Epidermal melanocyte (primary cell): ENCODE measurements at regions not wholly inside any gene's neighbourhood (a gene's known extent, or its start where the extent isn't known, plus 50 kb on each side); places are given as distances from the start of the nearest gene placed in this dataset.
"Not testable (repeated sequence)": the region's sequence is repeated elsewhere in the genome, so short reads cannot be mapped to it uniquely, and the experiment has no call there.

Experiments
- DNase-seq: peaks from one replicate; pipeline ENCODE4 v3.0.0; 2011; ENCODE audit warnings: low spot score; ENCODE audit not compliant: insufficient read length

DNA sequence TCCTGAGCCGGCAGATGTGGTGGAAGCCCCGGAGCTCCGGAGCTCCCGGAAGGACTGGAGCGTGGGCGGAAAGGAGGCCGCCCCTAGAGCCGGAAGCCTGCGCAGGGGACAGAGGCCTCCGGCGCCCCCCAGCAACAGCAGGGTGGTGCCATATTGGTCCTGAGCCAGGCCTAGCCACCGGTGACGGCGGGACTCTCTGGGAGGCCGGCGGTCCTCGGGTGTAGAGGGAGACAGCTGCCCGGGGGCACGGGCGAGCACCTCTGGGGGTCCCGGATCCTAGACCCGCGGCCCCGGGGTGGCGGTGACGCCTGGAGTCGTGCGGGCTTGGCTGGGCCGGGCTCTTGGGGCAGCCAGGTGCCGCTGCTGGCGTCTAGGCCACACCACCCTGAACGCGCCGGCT, 1472.2 kb downstream of the FOXD4L5 start:
- DNase-seq = not testable (repeated sequence)

DNA sequence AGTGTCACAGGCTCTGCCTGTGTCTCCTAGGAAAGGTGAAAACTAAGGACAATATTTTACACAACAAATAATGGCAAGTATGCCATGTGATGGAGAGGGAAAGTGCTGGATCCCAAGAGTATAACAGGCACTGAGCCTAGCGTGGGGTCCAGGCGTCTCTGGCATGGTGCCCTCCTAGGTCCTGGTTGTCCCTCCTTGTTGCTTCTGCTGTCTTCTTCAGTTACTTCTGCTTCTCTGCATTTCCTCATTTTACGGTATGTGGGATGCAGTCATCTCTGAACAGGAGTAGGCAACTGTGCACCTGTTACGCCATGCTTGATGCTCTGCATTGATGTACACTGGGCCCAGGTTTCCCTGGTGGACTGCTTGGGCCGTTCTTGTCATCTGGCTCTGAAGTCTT, 1480.8 kb downstream of the FOXD4L5 start:
- not testable (repeated sequence) for DNase-seq

DNA sequence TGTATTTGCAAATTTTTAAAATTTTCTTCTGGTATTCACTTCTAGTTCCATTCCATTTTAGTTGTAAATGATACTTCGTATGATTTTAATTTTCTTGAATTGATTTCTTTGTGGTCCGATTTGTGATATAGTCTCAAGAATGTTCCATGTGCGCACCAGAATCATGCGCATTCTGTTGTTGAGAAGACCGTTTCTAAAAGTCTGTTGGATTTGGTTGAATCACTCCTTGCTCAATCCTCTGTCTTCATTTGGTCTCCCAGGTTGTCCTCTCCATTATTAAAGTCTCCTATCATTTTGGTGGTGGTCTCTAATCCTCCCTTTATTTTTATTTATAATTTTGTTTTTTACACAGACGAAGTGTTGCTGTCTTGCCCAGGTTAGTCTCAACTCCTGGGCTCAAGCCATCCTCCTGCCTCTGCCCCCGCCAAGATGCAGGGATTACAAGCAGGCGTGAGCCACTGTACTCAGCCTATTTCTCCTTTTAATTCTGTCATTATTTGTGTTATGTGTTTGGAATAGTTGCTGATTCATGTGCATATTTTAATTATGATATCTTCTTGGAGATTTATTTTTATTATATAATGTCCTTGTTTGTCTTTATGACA, 1490.8 kb downstream of the FOXD4L5 start:
- not testable (repeated sequence) for DNase-seq

DNA sequence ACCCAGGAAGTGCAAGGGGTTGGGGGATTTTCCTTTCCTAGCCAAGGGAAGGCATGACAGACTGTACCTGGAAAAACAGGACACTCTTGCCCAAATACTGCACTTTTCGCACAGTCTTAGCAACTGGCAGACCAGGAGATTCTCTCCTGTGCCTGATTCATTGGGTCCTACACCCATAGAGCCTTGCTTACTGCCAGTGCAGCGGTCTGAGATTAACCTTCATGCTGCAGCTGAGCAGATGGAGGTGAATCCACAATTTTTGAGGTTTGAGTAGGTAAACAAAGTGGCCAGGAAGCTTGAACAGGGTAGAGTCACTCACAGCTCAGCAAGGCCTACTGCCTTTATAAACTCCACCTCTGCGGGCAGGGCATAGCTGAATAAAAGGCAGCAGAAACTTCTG, 1497.6 kb downstream of the FOXD4L5 start:
- DNase-seq = not testable (repeated sequence)

- DNase-seq = not testable (repeated sequence)
These were observed 1500.0 kb downstream of the FOXD4L5 start for GRCh38 chr9:63785059-63785458.

DNA sequence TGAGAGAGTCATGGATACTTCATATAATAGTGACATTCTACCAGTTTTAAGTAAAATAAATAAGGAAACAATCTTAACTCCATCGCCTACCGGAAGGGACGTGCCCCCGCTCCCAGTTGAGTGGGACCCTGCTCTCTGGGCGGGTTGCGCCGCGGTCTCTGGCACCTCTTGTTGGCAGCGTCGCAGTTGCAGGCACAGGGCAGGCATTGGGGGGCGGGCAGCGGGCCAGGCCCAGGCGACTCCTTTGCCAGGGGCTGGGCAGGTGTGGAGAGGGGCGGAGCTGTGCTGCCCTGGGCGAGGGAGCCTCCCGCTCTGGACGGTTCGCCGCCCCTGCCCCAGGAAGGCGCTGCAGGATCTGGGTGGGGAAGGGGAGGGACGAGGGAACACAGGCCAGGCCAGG, 1500.6 kb downstream of the FOXD4L5 start:
- not testable (repeated sequence) for DNase-seq

DNA sequence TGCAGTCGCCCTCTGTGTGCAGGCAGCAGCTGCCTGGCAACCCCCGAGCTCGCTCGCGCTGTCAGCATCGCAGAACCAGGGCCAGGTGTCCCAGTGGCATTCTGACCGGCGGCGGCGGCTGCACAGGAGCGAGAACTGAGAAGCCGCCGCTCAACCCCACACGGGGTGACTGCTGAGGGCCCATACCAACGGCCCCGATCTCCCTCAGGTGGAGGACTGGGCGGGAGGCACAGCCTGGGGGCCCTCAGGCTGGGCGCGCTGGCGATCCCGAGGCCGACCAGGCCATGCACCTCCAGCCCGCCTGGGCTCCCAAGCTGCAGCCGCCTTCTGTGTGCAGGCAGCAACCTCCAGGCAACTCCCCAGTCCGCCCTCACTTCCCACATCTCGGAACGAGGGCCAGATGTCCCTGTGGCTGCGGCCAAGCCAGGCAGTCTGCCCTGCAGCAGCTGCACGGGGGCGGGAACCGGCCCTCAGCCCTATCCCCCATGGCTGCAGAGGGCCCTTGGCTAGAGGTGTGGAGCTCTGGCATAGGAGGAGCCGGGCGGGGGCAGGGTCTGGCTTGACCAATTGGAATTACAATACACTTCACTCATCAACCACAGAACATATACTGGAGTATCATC, 1503.1 kb downstream of the FOXD4L5 start:
- not testable (repeated sequence) for DNase-seq

DNA sequence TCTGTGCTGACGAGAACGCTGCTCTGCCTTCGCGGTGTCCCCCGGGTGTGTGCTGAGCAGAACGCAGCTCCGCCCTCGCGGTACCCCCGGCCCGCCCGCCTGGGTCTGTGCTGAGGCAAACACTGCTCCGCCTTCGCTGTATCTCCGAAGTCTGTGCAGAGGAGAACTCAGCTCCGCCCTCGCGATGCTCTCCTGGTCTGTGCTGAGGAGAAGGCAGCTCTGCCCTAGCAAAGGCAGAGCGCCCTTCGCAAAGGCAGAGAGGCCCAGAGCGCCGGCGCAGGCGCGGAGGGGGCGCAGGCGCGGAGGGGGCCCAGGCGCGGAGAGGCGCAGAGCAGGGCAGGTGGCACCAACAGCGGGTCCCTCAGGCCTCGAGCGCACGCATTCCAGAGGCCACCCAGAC, 1503.6 kb downstream of the FOXD4L5 start:
- not testable (repeated sequence) for DNase-seq

DNA sequence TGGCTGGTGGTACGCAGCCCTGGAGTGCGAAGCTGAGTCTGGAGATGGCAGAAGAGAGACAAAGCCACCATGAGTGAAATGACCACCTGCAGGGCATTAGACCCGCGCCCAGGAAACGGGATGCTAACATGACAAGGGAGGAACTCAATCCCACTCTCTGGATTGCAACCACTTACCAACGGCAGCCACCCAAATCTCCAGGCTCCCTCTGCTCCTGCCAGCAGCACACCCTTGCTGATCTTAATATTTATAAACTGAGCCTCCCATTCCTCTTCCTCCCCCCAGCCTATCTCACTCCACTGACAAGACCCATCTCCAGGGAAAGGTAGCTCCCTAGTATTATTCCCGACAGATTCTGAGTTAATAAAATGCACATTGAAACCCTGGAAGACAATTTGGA, 1508.8 kb downstream of the FOXD4L5 start:
- DNase-seq = not testable (repeated sequence)

- not testable (repeated sequence) for DNase-seq
These were observed 1510.0 kb downstream of the FOXD4L5 start for GRCh38 chr9:63775092-63775426.

DNA sequence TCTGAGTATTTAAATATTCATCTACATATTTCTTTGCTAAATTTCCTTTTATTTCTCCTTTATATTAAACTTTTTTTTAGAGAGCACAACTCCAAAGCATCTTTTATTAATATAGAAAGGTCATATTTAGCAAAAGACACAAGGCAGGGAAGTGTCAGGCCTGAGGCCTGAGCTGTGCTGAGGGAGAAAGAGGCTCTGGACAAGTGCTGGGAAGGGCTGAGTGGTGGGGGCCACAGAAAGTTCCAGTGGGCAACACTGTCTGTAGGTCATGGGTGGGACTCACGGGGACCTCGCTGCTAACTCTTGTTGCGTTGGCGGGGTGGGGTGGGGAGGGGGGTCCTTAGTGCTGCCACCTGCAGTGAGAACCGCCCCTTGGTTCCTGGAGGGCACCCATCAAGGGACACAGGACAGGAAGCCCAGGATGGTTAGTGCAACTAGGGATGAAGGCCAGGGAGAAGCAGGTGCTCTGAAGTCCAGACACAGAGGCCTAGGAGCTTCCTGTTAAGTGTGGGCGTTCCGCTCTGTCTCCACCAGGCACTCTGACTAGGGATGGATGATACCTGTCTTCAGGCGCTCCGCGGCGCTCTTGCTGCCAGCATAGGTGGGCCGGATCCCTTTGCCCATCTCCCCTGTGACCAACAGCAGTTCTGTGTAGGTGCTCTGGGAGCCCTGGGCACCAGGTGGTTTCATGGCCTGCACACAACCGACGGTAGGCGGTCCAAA, 1510.5 kb downstream of the FOXD4L5 start:
- not testable (repeated sequence) for DNase-seq

GRCh38 chr9:63762230-63762629, 1522.8 kb downstream of the FOXD4L5 start:
- DNase-seq = not testable (repeated sequence)

- DNase-seq = not testable (repeated sequence)
These were observed 1556.0 kb downstream of the FOXD4L5 start for GRCh38 chr9:63729021-63729420.

- no peak for DNase-seq
These were observed 1556.7 kb downstream of the FOXD4L5 start for GRCh38 chr9:63728287-63728686.

GRCh38 chr9:63708285-63708684, 1576.7 kb downstream of the FOXD4L5 start:
- not testable (repeated sequence) for DNase-seq

GRCh38 chr9:63704456-63704855, 1580.6 kb downstream of the FOXD4L5 start:
- not testable (repeated sequence) for DNase-seq

- not testable (repeated sequence) for DNase-seq
These were observed 1581.3 kb downstream of the FOXD4L5 start for GRCh38 chr9:63703670-63704069.

DNA sequence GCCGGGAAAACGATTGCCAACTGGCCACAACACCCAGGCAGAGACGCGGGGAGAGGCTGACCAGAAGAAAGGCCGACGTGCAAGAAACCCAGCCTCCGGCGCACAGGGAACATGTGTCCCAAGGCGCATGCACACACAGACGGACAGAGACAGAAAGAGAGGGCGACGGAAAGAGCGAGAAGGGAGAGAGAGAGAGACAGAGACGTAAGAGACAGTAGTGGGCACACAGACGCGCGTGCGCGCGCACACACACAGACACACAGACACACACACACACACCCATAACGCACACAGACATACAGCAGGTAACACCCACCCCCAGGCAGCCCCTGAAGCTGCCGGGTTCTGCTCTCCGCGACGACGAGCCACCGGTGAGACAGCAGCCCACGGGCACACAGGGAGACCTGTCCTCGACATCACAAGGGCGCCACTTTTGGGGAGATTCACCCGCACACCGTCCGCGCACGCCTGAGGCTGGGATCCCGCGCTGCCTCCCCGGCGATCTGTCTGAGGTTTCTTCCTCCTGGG, 1581.8 kb downstream of the FOXD4L5 start:
- not testable (repeated sequence) for DNase-seq
